HL-60 (cell line): ENCODE measurements at regions not wholly inside any gene's neighbourhood (a gene's known extent, or its start where the extent isn't known, plus 50 kb on each side); places are given as distances from the start of the nearest gene placed in this dataset.

Source experiments
- DNase-seq, 2 experiments: peaks; one replicate each; pipeline ENCODE4 v3.0.0-alpha.2; 2010 to 2020; ENCODE audit warnings: low read depth in 1 of 2, low spot score in 1 of 2
- H3K27ac ChIP-seq: fragments of 250-450 bp; sonication (Bioruptor Pico); replicated peaks from 2 replicates; pipeline ENCODE4 v1.5.1; 2020; ENCODE audit warnings: mild to moderate bottlenecking, moderate library complexity
- H3K27me3 ChIP-seq: fragments of 250-450 bp; sonication (Bioruptor Pico); 2 replicates; pipeline ENCODE4 v1.5.1; 2021; ENCODE audit warnings: mild to moderate bottlenecking, moderate library complexity; ENCODE audit not compliant: insufficient read depth, poor library complexity, severe bottlenecking
- H3K4me3 ChIP-seq: replicated peaks from 2 replicates; pipeline ENCODE4 v1.5.1; 2011; ENCODE audit warnings: mild to moderate bottlenecking, control low read depth, low read length; ENCODE audit not compliant: insufficient read depth
- CTCF ChIP-seq: IDR thresholded peaks from one replicate; pipeline ENCODE4 v1.5.1; 2011; ENCODE audit warnings: low read length, control low read depth, inconsistent platforms; ENCODE audit not compliant: insufficient read depth
- GABPA ChIP-seq: IDR thresholded peaks from 2 replicates; pipeline ENCODE4 v1.6.1; 2012; ENCODE audit warnings: low read depth
- POLR2AphosphoS5 ChIP-seq: IDR thresholded peaks from 2 replicates; pipeline ENCODE4 v1.6.1; 2012; ENCODE audit warnings: low read depth
- REST ChIP-seq: IDR thresholded peaks from 2 replicates; pipeline ENCODE4 v1.6.1; 2012; ENCODE audit warnings: low read depth; ENCODE audit not compliant: insufficient replicate concordance
- SPI1 ChIP-seq: IDR thresholded peaks from 2 replicates; pipeline ENCODE4 v1.6.1; 2012; ENCODE audit warnings: low read depth, mild to moderate bottlenecking, borderline replicate concordance

GRCh38 chr9:107087222-107087621 is 195.9 kb upstream of the RAD23B start:
- TF ChIP-seq SPI1 (no peak), POLR2AphosphoS5 (no peak), GABPA (no peak)
- no peak for DNase-seq
- no peaks in the 10 kb centered on the region for H3K27me3 ChIP-seq

GRCh38 chr9:107090218-107090617 is 192.9 kb upstream of the RAD23B start:
- H3K27me3 ChIP-seq: no peaks in the 10 kb centered on the region
- no peak overlapping the region for H3K27ac ChIP-seq
- H3K4me3 ChIP-seq: no peak overlapping the region
- TF ChIP-seq POLR2AphosphoS5 (no peak), CTCF (no peak), REST (no peak), GABPA (no peak)
- DNase-seq: no peak

More at GRCh38 chr9:107087222-107087621, 195.9 kb upstream of the RAD23B start:
- no peak overlapping the region for H3K4me3 ChIP-seq
- no peak overlapping the region for H3K27ac ChIP-seq

GRCh38 chr9:107093365-107094060 is 189.6 kb upstream of the RAD23B start:
- no peak overlapping the region for H3K4me3 ChIP-seq
- no peak for TF ChIP-seq SPI1
- TF ChIP-seq GABPA: no peak
- no peak for TF ChIP-seq CTCF
- TF ChIP-seq POLR2AphosphoS5: no peak
- TF ChIP-seq REST: no peak
- no peak overlapping the region for H3K27ac ChIP-seq
- no peaks in the 10 kb centered on the region for H3K27me3 ChIP-seq
- DNase-seq: no peak

- no peak overlapping the region for H3K27ac ChIP-seq
- DNase-seq: no peak
- H3K4me3 ChIP-seq: no peak overlapping the region
- H3K27me3 ChIP-seq: no peaks in the 10 kb centered on the region
- no peak for TF ChIP-seq CTCF
- TF ChIP-seq POLR2AphosphoS5: no peak
- no peak for TF ChIP-seq REST
- no peak for TF ChIP-seq SPI1
- TF ChIP-seq GABPA: no peak
Observed at GRCh38 chr9:107094370-107094769, 188.7 kb upstream of the RAD23B start.
